ENCODE measurements at regions not wholly inside any gene's neighbourhood (a gene's known extent, or its start where the extent isn't known, plus 50 kb on each side); places are given as distances from the start of the nearest gene placed in this dataset.
"Not testable (repeated sequence)": the region's sequence is repeated elsewhere in the genome, so short reads cannot be mapped to it uniquely, and the experiment has no call there.

DNA sequence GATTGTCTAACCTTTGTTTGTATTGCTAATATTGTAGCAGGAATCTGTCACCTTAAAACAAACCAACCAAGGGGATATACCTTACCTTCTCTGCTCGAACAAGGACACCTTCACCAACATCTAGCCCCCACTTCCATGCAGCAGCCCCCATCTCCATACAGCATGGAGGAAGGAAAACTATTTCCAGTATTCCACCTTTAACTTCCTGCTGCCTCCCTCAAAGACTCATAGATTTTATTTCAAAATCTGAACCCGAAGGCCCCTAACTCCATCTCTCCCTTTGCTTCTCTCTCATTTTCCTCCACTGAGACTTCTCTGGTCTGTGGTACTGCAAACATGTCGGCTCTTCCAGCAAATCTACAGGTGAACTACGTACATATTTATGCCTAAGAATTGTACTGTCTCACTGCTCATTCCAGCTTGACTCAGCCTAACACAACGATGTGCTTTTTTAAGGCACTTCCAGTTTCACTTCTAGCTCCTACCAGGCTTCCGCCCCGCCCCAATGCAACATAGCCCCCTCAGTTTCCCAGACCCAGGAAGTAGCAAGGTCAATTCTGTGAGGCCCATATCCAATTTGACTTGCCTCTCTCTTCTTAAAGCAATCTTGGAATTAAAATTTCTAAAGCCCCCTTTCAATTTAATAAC, 70.7 kb upstream of the RNF38 start:
- peak; percentile 23 for DNase-seq (ENCODE audit: low read depth)
- peak overlapping the region; percentile 25 for H3K4me3 ChIP-seq (ENCODE audit: low read depth, low read length)

DNA sequence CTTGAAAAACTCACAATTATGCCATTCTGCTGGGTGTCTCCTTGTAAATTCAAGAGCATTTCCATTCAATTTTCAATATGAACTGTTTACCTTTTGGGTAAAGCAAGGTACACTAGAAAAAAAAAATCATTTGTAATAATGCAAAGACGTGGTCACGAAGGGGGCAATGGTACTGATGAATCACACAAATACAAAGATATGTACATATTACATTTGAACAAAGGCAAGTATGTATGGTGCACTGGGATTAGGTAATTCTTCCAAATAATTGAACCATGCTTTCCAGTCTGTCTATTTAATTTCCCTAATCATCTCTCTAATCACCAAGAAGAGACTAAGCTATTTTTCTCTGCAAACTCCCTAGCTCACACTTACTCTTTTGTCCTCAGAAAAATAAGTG, 63.4 kb upstream of the RNF38 start:
- H3K4me3 ChIP-seq (ENCODE audit: low read depth, low read length): no peak overlapping the region
- no peak for DNase-seq (ENCODE audit: low read depth)

DNA sequence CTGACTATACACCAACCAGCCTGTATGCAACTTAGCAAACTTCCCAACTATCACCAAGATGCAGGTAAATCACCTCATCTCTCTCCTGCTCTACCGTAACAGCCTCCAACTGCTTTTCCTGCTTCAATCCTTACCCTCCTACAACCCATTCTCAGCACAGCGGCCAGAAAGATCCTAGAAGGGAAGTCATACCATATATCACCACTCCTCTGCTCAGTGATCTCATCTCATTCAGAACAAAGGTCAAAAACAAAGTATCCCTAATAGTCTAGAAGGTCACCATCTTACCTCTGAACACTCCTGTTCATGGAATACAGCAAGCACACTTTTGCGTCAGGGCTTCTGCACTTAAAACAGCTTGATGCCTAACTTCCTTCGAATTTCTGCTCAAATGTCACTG, 62.2 kb upstream of the RNF38 start:
- no peak overlapping the region for H3K4me3 ChIP-seq (ENCODE audit: low read depth, low read length)
- DNase-seq (ENCODE audit: low read depth): no peak

DNA sequence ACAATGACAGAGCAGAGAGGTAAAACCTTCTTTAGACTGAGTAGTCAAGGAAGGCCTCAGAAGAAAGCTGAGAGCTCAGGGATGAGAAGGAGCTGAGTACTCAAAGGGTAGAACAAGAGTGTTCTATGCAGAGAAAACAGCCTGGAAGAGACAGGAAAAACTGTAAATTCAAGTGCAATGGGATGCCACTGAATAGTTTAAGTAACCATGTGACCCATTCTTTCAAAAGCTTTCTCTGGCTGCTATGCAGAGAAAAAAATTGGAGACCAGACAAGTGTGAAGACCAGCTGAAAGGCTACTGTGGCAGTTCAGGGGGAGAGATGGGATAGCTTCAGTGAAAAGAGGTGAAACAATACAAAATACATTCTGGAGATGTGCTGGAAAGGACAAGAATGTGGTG, 61.3 kb upstream of the RNF38 start:
- no peak for DNase-seq (ENCODE audit: low read depth)
- H3K4me3 ChIP-seq (ENCODE audit: low read depth, low read length): no peak overlapping the region

DNA sequence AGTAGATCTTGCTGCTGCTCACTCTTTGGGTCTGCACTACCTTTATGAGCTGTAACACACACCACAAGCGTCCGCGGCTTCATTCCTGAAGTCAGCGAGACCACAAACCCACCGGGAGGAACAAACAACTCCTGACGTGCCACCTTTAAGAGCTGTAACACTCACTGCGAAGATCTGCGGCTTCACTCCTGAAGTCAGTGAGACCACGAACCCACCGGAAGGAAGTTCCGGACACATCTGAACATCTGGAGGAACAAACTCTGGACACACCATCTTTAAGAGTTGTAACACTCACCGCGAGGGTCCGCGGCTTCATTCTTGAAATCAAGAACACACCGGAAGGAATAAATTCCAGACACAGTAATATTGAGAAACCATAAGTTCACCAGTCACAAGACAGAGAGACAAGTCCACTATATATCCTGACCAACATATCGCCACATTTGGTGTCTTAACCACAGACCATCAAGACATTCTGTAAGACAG, 58.4 kb upstream of the RNF38 start:
- not testable (repeated sequence) for H3K4me3 ChIP-seq (ENCODE audit: low read depth, low read length); DNase-seq (ENCODE audit: low read depth)

DNA sequence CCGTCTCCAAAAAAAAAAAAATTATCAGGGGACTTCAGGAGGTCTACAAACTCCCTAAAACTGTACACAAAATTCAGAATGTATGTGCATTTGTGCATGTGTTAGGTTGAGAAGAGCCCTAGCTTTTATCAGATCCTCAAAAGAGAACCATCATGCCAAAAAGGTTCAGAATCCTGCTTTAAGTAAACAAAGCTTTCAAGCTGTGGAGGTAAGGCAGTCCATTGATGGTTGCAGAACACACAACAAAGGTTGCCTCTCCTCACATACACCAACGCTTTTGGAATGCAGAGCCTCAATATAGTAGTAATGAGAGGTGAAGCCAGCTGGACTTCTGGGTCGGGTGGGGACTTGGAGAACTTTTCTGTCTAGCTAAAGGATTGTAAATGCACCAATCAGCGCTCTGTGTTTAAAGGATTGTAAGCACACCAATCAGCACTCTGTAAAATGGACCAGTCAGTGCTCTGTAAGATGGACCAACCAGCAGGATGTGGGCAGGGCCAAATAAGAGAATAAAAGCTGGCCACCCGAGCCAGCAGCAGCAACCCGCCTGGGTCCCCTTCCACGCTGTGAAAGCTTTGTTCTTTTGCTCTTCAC, 57.9 kb upstream of the RNF38 start:
- no peak overlapping the region for H3K4me3 ChIP-seq (ENCODE audit: low read depth, low read length)
- no peak for DNase-seq (ENCODE audit: low read depth)

DNA sequence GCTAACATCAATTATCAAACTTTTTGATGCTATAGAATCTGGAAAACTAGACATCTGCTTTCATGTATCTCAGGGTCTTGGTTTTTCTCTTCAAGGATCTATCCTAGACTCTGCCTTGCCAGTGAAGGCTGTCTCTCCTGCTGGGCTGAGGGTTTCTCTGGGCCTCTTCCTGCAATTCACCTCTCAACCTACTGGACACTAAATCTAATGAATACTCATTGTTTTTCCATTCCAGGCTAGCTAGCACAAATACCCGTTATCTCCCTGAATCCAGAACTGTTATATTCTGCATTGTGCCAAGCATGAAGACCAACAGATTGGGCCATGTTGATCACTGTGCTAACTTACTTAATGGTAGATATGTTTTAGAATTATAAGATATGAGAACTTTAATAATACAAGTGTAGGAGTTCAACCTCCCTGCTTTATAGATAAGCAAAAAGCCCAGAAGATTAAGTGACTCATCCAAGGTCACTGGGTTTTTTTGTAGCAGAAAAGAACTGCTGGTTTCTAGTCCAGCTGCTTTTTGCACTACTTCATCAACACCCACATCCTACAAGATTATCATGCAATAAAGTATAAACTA, 56.5 kb upstream of the RNF38 start:
- no peak for DNase-seq (ENCODE audit: low read depth)
- H3K4me3 ChIP-seq (ENCODE audit: low read depth, low read length): no peak overlapping the region

DNA sequence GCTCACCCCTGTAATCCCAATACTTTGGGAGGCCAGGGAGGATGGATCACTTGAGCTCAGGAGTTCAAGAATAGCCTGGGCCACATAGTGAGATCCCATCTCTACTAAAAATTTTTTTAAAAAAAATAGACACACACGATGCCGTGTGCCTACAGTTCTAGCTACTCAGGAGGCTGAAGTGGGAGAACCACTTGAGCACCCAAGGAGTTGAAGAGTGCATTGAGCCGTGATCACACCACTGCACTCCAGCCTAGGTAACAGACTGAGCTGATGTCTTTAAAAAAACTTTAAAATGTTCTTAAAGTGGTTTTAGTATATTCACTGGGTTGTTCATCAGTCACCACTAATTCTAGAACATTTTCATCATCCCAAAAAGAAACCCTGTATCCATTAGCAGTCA, 51.9 kb upstream of the RNF38 start:
- DNase-seq (ENCODE audit: low read depth): no peak
- no peak overlapping the region for H3K4me3 ChIP-seq (ENCODE audit: low read depth, low read length)

DNA sequence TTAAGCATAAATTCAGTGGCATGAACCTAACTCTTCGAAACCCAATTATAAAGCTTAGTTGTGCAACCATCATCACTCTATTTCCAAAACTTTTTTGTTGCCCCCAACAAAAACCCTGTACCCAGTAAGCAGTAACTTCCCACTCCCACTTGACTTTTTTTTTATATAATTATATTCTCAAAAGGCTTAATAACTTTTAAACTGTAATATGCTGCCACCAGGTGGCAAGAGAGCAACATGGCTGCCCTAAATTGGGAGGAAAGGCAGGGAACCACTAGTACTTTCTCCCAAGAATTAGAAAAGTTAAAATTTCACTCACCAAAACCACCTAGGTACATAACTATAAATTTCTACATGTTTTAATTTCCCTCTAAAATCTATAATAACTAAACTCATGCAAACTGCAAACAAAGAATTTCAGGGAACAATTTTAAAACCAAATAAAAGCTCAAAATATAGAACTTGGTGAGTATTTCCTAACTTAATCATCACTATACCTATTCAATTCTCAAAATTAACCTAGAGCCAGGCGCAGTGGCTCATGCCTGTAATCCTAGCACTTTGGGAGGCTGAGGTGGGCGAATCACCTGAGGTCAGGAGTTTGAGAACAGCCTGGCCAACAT, 50.2 kb upstream of the RNF38 start:
- no peak overlapping the region for H3K4me3 ChIP-seq (ENCODE audit: low read depth, low read length)
- no peak for DNase-seq (ENCODE audit: low read depth)

Measured in skeletal muscle cell (primary cell).